ENCODE measurements at regions not wholly inside any gene's neighbourhood (a gene's known extent, or its start where the extent isn't known, plus 50 kb on each side); places are given as distances from the start of the nearest gene placed in this dataset.
A peak's percentile ranks its signal among the peaks of the same experiment; 100 is the strongest.
"Not testable (repeated sequence)": the region's sequence is repeated elsewhere in the genome, so short reads cannot be mapped to it uniquely, and the experiment has no call there.

DNA sequence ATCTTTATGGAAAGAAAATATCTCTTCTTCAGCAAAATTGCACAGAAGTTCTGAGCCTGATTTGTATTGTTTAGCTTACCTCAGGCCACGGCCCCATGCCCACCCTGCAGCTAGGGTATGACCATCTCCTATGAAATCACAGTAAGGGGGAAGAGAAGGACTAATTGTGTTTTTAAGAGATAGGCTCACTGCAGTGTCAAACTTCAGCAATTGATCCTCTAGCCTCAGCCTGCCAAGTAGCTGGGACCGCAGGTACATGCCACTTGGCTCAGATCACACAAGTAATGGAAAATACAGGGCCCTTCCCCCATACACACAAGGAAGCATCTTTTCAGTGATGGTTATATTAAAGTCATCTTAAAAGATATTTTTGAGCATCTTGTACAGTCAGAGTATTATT lies 60.0 kb downstream of the DMAC1 start:
- no peak for DNase-seq

DNA sequence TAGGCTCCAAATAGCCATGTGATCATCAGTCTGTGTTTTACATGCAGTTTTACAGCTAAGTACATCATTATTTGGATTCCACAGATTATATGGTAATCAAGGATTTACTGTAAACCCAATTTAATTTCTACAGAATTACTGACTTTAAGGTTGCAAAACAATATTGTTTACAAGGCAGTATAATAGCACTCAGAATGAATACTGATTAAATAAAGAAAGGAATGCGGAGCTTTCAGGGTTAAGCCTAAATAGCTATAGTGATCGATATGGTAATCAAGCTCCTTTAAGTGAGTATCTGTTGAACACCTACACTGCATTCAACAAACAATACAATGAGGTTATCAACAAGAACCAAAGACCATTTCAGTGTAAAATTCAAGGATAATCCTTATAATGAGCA lies 64.3 kb downstream of the DMAC1 start:
- DNase-seq = no peak

DNA sequence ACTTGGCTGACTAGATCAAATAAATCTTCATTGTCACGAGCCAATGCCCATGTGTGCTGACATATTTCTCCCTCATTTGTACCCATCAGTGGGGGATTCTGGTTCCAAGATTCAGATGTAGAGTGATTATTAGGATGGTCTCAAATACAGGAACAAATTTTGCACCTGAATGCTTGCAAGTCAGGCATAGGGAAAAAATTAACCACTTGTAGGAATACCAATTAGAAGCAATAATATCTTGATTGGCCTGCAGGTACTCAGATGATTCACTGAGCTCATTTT lies 69.5 kb downstream of the DMAC1 start:
- no peak for DNase-seq

DNA sequence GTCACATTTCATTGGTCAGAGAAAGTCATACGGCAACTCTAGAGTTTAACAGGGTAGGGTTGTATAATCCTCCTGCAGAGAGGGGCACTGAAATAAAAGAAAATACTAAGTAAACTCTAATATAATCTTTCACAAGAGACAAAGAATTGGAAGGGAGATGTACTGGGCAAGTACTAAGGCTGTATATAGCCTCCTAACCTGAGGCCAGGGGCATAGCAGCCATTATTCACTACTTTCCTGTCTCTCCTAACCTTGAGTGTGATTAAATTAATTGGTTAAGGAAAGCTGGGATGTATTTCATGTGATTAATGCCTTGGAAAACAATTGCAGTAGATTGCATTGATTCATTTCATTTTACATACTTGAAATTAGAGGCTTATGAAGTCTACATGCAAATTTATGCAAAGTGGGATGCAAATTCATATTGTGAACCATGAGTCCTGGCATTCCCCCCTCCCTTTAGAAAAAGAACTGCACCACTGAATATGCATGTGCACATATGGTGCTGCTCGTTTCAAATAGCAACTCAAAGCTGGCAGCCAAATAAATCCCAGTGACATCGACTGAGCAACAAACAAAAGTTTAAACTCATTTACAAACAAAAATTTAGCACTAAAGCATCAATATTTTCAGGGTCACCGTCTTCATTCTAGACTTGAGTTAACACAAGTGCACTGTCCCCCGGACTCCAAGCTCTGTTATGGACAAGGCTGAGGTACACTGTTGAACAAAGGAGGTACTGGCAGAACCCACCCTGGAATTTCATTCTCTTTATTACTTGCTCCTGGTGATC lies 70.0 kb downstream of the DMAC1 start:
- DNase-seq = no peak

DNA sequence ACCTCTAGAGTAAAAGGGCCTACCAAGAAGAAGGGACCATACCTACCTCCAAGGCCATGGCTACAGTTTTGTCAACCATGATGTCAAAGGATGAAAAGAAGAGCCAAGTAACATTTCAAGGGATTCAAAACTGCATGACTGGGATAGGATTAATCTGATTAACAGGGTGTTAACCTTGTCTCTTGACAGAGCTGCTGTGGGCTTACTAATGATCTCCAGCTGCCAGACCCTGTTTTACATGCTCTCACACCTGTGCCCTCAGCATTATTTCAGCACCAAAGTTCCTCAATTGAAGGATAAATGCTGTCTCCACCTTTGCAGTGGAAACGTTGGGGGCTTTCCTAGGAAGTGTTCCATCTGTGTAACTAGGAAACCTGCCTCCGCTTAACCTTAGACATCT lies 78.3 kb downstream of the DMAC1 start:
- DNase-seq = no peak

DNA sequence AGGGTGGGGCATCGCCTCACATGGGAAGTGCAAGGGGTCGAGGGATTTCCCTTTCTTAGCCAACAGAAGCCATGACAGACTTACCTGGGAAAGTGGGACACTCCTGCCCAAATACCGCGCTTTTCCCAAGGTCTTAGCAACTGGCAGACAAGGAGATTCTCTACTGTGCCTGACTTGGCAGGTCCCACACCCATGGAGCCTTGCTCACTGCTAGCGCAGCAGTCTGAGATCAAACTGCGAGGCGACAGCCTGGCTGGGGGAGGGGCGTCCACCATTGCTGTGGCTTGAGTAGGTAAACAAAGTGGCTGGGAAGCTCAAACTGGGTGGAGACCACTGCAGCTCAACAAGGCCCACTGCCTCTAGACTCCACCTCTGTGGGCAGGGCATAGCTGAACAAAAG lies 86.5 kb downstream of the DMAC1 start:
- DNase-seq = not testable (repeated sequence)

DNA sequence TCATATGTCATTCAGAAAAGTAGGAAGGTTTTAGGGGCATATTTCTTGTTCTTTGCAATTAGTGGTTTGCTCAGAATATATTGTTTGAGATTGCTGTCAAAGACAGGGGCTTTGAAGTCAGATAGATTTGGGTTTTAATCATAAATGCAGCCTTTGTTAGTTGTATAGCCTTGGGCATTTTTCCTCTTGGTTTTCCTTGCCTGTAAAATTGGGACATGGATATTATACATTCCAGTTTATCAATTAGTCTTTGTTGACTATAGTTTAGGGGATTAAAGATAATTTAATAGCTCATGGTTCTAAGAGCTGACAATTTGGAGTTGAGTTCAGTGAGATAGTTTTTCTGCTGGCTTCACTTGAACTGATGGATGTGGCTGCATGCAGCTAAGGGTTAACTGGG lies 88.9 kb downstream of the DMAC1 start:
- no peak for DNase-seq

DNA sequence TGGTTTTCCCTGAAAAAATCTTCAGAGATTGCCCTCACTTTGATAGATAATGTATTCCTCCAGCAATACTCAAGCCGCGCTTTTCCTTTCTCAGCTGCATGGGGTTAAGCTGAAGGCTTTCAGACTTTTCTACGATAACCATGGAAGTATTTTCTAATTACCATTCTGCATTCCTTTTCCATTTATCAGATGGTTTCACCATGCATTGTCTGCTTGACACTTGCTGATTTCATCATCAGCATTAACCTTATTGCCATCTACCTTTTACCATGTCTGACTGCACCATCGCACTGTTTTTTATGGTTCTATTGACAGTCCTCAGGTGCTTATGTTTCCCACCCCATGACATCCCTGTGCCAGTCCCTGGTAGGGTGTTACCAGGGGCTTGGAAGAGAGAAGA lies 91.6 kb downstream of the DMAC1 start:
- no peak for DNase-seq

DNA sequence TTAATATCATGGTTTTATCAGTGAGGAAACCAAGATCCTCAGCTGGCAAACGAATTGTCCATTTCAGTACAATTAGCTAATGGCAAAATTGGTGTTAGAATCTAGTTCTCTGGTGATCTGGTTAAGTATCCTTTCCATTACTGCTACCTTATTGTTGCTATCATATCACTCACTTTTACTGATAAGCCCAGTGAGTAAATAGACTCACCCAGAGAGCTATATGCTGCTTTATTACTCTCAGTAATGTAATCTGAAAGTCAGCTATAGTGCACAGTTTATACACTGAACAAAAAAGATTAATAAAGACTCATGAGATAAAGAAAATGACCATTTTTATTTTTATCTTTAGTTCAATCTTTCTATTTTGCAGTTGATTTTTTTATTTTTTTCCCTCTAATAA lies 95.0 kb downstream of the DMAC1 start:
- no peak for DNase-seq

DNA sequence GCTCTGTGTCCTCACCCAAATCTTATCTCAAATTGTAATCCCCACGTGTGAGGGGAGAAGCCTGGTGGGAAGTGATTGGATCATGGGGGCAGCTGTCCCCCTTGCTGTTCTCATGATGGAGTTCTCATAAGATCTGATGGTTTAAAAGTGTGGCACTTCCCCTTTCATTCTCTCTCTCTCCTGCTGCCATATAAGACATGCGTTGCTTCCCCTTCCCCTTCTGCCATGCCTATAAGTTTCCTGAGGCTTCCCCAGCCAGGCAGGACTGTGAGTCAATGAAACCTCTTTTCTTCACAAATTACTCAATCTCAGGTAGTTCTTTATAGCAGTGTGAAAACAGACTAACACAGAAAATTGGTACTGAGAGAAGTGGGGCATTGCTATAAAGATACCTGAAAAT lies 107.7 kb downstream of the DMAC1 start:
- no peak for DNase-seq

DNA sequence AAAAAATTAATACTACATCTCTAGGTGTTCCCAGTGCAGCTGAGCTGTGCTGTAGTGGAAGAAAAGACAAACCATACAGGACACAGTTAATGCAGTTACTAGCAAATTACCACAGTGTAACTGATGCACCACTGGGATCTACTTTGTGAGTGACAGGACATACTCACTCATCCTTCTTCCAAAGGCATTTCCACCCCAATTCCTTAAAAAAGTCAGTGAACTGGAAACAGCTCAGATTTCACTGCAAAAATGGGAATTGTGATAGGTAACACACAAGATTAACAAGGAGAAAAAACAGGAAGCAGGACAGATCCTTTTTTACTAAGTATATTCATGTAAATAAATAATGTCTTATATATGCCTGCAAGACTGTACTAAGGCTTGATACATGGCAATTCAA lies 109.6 kb downstream of the DMAC1 start:
- no peak for DNase-seq

DNA sequence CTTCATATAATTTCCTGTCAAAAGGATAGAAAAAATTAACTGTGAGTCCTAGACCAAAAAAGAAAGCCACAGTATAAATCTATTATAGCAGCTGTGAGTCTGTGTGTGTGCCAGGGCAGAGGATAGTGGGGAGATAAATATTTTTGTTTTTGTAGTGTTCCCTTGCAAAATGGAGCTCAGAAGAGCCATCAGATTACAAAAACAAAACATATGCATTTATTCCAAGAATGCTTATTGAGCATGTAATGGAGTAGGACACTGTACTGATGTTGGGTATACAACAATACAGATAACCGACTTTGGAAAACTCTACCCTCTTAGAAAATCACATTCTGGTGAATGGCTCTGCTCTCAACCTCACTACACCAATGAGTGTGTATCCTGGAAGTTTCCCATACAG lies 111.0 kb downstream of the DMAC1 start:
- no peak for DNase-seq

DNA sequence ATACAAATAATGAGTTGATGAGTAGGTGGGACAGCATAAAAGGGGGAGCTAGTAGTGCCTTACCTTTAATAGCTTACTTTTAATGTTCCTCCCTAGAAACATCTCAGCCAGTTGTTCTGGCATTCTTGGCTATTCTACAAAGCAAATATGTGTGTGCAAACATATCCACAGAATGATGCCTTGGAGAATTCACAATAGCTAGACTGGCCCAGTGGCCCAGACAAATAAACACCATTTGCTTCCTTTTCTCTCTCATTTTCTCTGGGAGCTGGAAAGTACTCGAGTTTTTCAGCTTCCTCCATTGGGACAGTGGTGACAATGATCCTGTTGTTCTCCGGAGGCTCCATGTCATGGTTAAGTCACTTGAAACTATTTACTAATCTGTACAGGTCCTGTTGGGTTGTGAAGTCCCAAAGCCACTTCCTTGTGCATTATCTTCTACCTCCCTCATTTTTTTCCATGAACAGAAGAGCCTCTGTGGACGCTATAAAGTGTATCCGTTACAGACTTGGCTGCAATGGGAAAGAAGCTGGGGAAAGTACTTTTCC lies 122.9 kb downstream of the DMAC1 start:
- DNase-seq = no peak

DNA sequence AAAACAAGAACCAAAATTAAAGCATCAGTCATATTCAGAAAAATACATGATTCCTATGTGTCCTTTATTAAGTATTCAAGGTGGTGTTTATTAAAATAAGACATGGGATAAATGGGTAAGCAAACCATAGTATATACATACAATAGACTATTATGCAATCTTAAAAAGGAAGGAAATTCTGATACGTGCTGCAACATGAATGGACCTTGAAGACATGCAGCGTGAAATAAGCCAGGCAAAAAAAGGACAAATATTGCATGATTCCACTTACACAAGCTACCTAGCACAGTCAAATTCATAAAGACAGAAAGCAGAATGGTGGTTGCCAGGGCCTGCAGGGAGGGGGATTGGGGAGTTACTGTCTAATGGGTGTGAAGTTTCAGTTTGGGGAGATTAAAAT lies 127.7 kb downstream of the DMAC1 start:
- DNase-seq = no peak

DNA sequence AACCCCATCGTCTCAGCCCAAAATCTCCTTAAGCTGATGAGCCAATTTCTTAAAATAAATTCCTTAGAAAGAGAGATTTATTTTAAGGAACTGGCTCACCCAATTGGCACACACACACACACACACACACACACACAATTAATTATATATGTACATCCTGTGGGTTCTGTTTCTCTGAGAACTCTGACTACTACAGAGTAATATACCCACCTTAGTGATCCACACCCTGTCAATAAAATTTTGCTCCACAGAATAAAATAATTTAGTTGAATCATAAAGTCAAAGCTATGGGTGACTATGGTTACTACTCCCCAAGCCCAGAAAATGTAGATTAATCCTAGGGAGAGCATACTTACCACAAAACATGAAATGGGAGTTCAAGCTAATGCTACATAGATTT lies 131.0 kb downstream of the DMAC1 start:
- DNase-seq = no peak

DNA sequence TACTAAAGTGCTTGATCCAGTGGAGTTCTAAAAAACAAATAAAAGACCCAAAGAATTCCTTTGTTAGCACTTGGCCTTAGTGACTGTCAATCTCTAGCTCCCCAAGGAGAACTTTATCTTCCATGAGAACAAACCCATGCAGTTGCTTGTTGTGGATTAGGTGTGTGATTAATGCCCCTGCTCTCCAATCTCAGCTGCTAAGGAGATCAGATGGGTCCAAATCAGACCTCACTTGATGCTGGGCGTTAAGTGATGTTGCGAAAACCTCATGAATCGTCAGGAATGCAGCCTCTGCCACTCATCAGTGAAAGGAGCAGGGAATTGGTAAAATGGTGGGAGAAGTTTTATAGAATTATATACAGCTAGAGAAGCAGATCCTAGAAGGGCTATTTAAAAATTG lies 133.7 kb downstream of the DMAC1 start:
- no peak for DNase-seq

DNA sequence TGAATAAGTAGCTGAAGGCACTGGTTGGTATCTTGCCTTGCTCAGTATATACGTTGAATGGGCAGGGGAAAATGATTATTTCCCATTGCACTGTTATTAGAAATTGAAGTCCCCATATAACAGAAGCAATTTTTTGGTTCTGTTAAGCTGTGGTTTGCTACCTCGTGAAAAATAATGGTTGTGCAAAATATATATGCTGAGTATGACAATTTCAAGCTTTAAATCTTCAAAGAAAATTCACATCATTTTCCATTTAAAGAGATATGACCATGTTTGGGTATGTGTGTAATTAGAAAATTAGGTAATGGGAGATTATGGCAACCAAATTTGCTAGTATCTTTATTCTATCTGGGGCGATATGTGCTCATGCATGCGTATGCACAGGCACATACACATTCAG lies 139.8 kb downstream of the DMAC1 start:
- DNase-seq = no peak

DNA sequence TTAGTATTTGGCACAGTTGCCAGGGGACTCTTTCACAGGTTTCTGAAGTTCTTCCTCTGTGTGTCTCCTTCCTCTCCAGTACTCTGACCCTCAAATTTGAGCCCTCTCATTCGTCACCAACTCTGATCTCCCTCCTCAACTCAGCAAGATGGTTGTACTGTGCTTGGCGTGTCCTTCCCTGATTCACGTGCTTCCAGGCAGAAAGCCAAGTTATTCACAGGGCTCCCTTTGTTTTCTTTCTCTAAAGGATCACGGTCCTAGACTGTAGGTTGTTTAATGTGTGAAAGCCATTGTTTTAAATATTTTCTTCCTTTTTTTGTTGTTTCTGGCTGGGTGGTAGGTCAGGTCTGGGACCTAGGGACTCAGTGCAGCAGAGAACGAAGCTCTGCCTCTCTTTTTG lies 142.9 kb downstream of the DMAC1 start:
- peak; percentile 36 for DNase-seq

DNA sequence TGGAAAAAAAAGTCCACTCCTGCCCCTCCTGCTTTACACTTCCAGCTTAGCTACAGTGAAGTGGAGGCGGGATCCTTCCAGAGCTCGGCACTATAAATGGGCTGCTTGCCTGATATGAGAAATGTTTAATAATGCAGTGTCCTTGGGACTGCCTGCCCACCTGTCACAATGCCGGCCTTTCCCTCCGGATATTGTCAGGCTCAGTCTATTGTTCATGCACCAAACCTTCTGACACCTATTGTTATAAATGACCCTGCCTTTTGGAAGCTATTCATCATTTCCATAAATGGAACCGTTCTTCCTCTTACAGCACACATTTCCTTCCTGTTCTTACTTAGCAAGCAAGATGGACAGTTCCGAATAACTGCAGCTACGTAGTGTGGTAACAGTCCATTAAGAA lies 146.3 kb downstream of the DMAC1 start:
- DNase-seq = no peak

DNA sequence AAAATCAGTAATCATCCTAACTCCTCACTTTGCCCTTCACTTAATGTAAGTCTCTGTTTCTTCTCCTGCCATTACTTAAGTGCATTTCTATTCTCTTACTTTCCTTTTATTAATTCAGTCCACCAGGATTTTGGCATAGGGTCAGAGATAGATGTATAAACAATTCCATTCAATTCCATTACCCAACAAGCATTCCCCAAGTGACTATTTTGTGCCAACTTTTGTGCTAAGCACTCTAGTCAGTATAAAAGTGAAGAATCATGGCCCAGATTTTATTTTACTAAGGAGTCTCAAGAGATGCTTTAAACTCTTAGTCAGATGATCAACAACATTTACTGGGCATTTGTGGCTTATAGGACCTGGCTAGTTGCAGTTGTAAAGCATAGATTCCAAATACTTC lies 159.3 kb downstream of the DMAC1 start:
- DNase-seq = no peak

DNA sequence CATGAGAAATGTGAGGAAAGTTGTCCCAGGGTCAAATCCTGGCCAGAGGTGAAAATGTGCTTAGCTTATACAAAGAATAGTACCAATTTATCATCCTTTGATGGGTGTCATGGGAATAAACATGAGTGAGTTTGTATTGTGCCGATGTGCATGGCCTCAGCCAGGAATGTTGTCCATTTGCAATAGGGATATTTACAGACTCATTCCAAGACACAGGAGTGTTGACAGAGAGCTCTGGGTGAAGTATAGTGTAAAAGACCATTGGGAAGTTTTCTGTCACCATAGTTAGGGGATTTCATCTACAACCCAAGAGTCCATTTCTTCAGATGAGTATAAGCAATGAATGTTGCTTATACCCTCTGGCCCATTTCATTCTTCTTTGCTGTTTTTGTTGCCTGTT lies 160.1 kb downstream of the DMAC1 start:
- DNase-seq = no peak

DNA sequence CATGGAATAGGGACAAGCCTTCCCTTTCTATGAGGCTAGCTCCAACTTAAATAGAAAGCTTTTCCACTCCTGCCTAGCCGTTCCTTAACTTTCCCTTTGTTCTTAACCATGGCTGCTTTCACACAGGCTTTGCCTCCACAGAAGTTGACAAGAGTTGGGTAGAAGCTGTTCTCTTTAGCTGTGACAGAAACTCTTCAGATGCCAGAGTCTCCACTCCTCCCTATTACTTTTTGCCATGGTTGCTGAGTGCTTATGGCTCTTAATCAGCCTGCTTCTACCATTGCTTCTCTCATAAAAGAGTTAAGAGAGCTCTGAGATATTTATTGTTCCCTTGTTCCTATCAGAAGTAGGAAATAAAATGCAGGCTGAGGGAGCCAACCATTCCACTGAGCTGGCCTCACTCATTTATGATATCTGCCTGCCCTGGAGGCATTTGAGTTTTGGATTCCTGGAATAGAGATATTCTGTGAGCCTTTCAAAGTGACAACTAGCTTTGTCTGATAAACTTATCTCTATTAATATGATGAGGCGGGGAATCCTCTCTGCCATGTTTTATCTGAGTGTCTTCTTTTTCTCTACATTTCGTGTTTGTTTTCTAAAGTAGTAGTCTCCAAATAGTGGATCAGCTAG lies 162.6 kb downstream of the DMAC1 start:
- no peak for DNase-seq

DNA sequence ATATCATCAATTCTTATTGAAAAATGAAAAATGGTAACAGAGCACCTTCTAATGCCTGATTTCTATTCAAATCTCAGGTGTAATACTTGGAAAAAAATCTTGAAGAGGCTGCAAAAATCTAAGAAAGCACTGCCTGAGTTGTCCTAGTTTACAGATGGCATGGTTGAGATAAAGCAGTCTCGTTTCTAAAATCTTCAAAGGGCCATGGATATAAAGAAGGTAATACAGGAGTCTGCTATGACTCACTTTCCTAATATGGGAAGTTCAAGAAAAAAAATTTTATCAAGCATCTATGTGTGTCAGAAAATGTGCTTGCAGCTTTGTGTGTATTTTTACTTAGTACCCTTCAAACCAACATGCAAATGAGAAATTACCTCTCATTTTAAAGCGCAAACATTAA lies 163.3 kb downstream of the DMAC1 start:
- no peak for DNase-seq

DNA sequence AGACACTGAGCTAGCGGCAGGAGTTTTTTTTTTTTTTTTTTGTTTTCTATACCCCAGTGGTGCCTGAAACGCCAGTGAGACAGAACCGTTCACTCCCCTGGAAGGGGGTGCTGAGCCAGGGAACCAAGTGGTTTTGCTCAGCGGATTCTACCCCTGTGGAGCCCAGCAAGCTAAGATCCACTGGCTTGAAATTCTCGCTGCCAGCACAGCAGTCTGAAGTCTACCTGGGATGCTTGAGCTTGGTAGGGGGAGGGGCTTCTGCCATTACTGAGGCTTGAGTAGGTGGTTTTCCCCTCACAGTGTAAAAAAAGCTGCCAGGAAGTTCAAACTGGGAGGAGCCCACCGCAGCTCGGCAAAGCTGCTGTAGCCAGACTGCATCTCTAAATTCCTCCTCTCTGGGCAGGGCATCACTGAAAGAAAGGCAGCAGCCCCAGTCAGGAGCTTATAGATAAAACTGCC lies 173.0 kb downstream of the DMAC1 start:
- not testable (repeated sequence) for DNase-seq

DNA sequence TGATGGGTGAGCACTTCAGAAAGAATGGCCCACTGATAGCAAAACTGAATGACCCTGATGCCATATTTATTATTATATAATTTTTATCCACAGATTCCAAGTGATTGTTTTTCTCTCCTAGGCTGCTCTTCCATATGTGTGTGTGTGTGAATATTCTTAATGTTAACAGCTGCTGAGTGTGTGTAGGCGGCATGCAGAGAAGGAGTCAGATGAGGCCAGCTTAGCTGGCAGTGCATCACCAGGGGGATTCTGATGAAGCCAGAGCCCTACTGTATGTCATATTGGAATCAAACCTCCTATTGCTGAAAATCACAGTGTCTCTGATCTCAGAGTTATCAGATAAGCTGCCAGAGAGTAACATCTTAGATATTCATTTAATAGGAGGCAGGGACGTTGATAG lies 177.1 kb downstream of the DMAC1 start:
- no peak for DNase-seq

Measured in NCI-H1105 treated with DMSO at 0.1 percent for 48 hours (cell line).